Activated CD8-positive, alpha-beta memory T cell treated with anti-CD3 and anti-CD28 coated beads, Interleukin-2, amount 10 ng/mL, durations not matched to agents 7 days and 5 days (primary cell): ENCODE measurements at regions not wholly inside any gene's neighbourhood (a gene's known extent, or its start where the extent isn't known, plus 50 kb on each side); places are given as distances from the start of the nearest gene placed in this dataset.
"Not testable (repeated sequence)": the region's sequence is repeated elsewhere in the genome, so short reads cannot be mapped to it uniquely, and the experiment has no call there.

Source experiments
- ATAC-seq: fragments of 150-1000 bp; cut with Tn5 transposase; one replicate; pipeline ENCODE4 v1.10.0; 2021; ENCODE audit warnings: moderate library complexity
- CTCF ChIA-PET: fragments of 350-600 bp; sonication (Branson Sonifier 250); formaldehyde crosslinking; loops from one replicate; lab custom pipeline; 2021; ENCODE audit warnings: antibody characterized with exemption; lab: Charles Lee
- DNase-seq: peaks from one replicate; pipeline ENCODE4 v3.0.0-alpha.2; 2020
- H3K27ac Mint-ChIP-seq: one replicate; pipeline ENCODE4 v1.8.0; 2021; ENCODE audit warnings: mild to moderate bottlenecking, mixed read lengths
- H3K27me3 Mint-ChIP-seq: one replicate; pipeline ENCODE4 v1.8.0; 2021; ENCODE audit warnings: mixed read lengths
- H3K36me3 Mint-ChIP-seq: one replicate; pipeline ENCODE4 v1.8.0; 2021; ENCODE audit warnings: mild to moderate bottlenecking, mixed read lengths
- H3K4me1 Mint-ChIP-seq: one replicate; pipeline ENCODE4 v1.8.0; 2021; ENCODE audit warnings: mixed read lengths
- H3K4me3 Mint-ChIP-seq: one replicate; pipeline ENCODE4 v1.8.0; 2021; ENCODE audit warnings: mild to moderate bottlenecking, moderate library complexity, mixed read lengths
- H3K9me3 Mint-ChIP-seq: one replicate; pipeline ENCODE4 v1.8.0; 2022; ENCODE audit warnings: low read depth, mixed read lengths

- peaks cover 2% of the 10 kb centered on the region for H3K9me3 Mint-ChIP-seq
- no peaks in the 10 kb centered on the region for H3K4me1 Mint-ChIP-seq
- H3K4me3 Mint-ChIP-seq: no peak overlapping the region
- H3K36me3 Mint-ChIP-seq: no peaks in the 10 kb centered on the region
- CTCF ChIA-PET: no interaction called here
- no peak overlapping the region for H3K27ac Mint-ChIP-seq
- DNase-seq (no peak), ATAC-seq (no peak)
- H3K27me3 Mint-ChIP-seq: no peaks in the 10 kb centered on the region
Measured at GRCh38 chr3:144995856-144996255, 1024.2 kb downstream of the DIPK2A start.

- H3K27me3 Mint-ChIP-seq: no peaks in the 10 kb centered on the region
- CTCF ChIA-PET: no interaction called here
- ATAC-seq: no peak
- H3K36me3 Mint-ChIP-seq: no peaks in the 10 kb centered on the region
- H3K27ac Mint-ChIP-seq: no peak overlapping the region
- H3K9me3 Mint-ChIP-seq: peaks cover 3% of the 10 kb centered on the region
- H3K4me1 Mint-ChIP-seq: no peaks in the 10 kb centered on the region
- H3K4me3 Mint-ChIP-seq: no peak overlapping the region
- DNase-seq: no peak
Measured at GRCh38 chr3:145005427-145005826, 1033.8 kb downstream of the DIPK2A start.

- ATAC-seq (no peak), DNase-seq (no peak)
- Mint-ChIP-seq H3K4me3 (no peak overlapping the region), H3K27me3 (no peaks in the 10 kb centered on the region), H3K9me3 (peaks cover under 1% of the 10 kb centered on the region), H3K36me3 (no peaks in the 10 kb centered on the region), H3K4me1 (no peaks in the 10 kb centered on the region), H3K27ac (no peak overlapping the region)
- CTCF ChIA-PET: no interaction called here
Measured at GRCh38 chr3:145006271-145006670, 1034.6 kb downstream of the DIPK2A start.

- no peaks in the 10 kb centered on the region for H3K27me3 Mint-ChIP-seq
- ATAC-seq (no peak), DNase-seq (no peak)
- no peaks in the 10 kb centered on the region for H3K4me1 Mint-ChIP-seq
- no peaks in the 10 kb centered on the region for H3K36me3 Mint-ChIP-seq
- no peaks in the 10 kb centered on the region for H3K9me3 Mint-ChIP-seq
- H3K4me3 Mint-ChIP-seq: no peak overlapping the region
- H3K27ac Mint-ChIP-seq: no peak overlapping the region
- CTCF ChIA-PET: no interaction called here
Measured at GRCh38 chr3:145013931-145014330, 1042.3 kb downstream of the DIPK2A start.

GRCh38 chr3:145015253-145015652, 1043.6 kb downstream of the DIPK2A start:
- ATAC-seq: no peak
- CTCF ChIA-PET: no interaction called here

GRCh38 chr3:145017959-145018358, 1046.3 kb downstream of the DIPK2A start:
- Mint-ChIP-seq H3K9me3 (peaks cover 4% of the 10 kb centered on the region), H3K27ac (no peak overlapping the region), H3K4me1 (no peaks in the 10 kb centered on the region), H3K27me3 (no peaks in the 10 kb centered on the region), H3K4me3 (no peak overlapping the region), H3K36me3 (no peaks in the 10 kb centered on the region)
- no peak for DNase-seq
- CTCF ChIA-PET: no interaction called here
- no peak for ATAC-seq

More at GRCh38 chr3:145015253-145015652, 1043.6 kb downstream of the DIPK2A start:
- Mint-ChIP-seq H3K36me3 (no peaks in the 10 kb centered on the region), H3K4me3 (no peak overlapping the region), H3K9me3 (no peaks in the 10 kb centered on the region), H3K27me3 (no peaks in the 10 kb centered on the region), H3K27ac (no peak overlapping the region), H3K4me1 (no peaks in the 10 kb centered on the region)
- DNase-seq: no peak

GRCh38 chr3:145022447-145022846, 1050.8 kb downstream of the DIPK2A start:
- Mint-ChIP-seq H3K36me3 (no peaks in the 10 kb centered on the region), H3K9me3 (peaks cover 5% of the 10 kb centered on the region), H3K4me3 (no peak overlapping the region), H3K27me3 (no peaks in the 10 kb centered on the region), H3K4me1 (no peaks in the 10 kb centered on the region), H3K27ac (no peak overlapping the region)
- CTCF ChIA-PET: no interaction called here
- DNase-seq (no peak), ATAC-seq (no peak)

- Mint-ChIP-seq H3K4me1 (no peaks in the 10 kb centered on the region), H3K27ac (no peak overlapping the region), H3K36me3 (no peaks in the 10 kb centered on the region), H3K4me3 (no peak overlapping the region), H3K27me3 (no peaks in the 10 kb centered on the region), H3K9me3 (peaks cover 5% of the 10 kb centered on the region)
- DNase-seq: no peak
- no peak for ATAC-seq
- CTCF ChIA-PET: no interaction called here
Measured at GRCh38 chr3:145024700-145025099, 1053.1 kb downstream of the DIPK2A start.

- H3K9me3 Mint-ChIP-seq, H3K36me3 Mint-ChIP-seq, H3K4me1 Mint-ChIP-seq, CTCF ChIA-PET, DNase-seq, H3K4me3 Mint-ChIP-seq, ATAC-seq, H3K27me3 Mint-ChIP-seq, H3K27ac Mint-ChIP-seq: not testable (repeated sequence)
Measured at GRCh38 chr3:145027186-145027585, 1055.6 kb downstream of the DIPK2A start.

GRCh38 chr3:145032791-145033190, 1061.2 kb downstream of the DIPK2A start:
- ATAC-seq: no peak
- Mint-ChIP-seq H3K27me3 (no peaks in the 10 kb centered on the region), H3K4me1 (no peaks in the 10 kb centered on the region), H3K9me3 (no peaks in the 10 kb centered on the region), H3K27ac (no peak overlapping the region), H3K36me3 (no peaks in the 10 kb centered on the region), H3K4me3 (no peak overlapping the region)
- no peak for DNase-seq
- CTCF ChIA-PET: no interaction called here

GRCh38 chr3:145035682-145036081, 1064.1 kb downstream of the DIPK2A start:
- H3K4me3 Mint-ChIP-seq: no peak overlapping the region
- no peaks in the 10 kb centered on the region for H3K36me3 Mint-ChIP-seq
- DNase-seq (no peak), ATAC-seq (no peak)
- no peak overlapping the region for H3K27ac Mint-ChIP-seq
- CTCF ChIA-PET: no interaction called here
- peaks cover 2% of the 10 kb centered on the region for H3K9me3 Mint-ChIP-seq
- H3K27me3 Mint-ChIP-seq: no peaks in the 10 kb centered on the region
- no peaks in the 10 kb centered on the region for H3K4me1 Mint-ChIP-seq

GRCh38 chr3:145054055-145054454, 1082.4 kb downstream of the DIPK2A start:
- DNase-seq, H3K36me3 Mint-ChIP-seq, ATAC-seq, CTCF ChIA-PET, H3K4me1 Mint-ChIP-seq, H3K27me3 Mint-ChIP-seq, H3K9me3 Mint-ChIP-seq, H3K27ac Mint-ChIP-seq, H3K4me3 Mint-ChIP-seq: not testable (repeated sequence)

- H3K4me1 Mint-ChIP-seq: no peaks in the 10 kb centered on the region
- H3K27ac Mint-ChIP-seq: no peak overlapping the region
- DNase-seq: no peak
- no peaks in the 10 kb centered on the region for H3K9me3 Mint-ChIP-seq
- ATAC-seq: no peak
- H3K36me3 Mint-ChIP-seq: no peaks in the 10 kb centered on the region
- CTCF ChIA-PET: no interaction called here
- no peaks in the 10 kb centered on the region for H3K27me3 Mint-ChIP-seq
- no peak overlapping the region for H3K4me3 Mint-ChIP-seq
Measured at GRCh38 chr3:145055375-145056076, 1083.9 kb downstream of the DIPK2A start.

GRCh38 chr3:145058483-145058882, 1086.9 kb downstream of the DIPK2A start:
- DNase-seq (no peak), ATAC-seq (no peak)
- Mint-ChIP-seq H3K27ac (no peak overlapping the region), H3K9me3 (peaks cover 4% of the 10 kb centered on the region), H3K27me3 (no peaks in the 10 kb centered on the region), H3K4me1 (no peaks in the 10 kb centered on the region), H3K4me3 (no peak overlapping the region), H3K36me3 (no peaks in the 10 kb centered on the region)
- CTCF ChIA-PET: no interaction called here

- CTCF ChIA-PET: no interaction called here
- no peak for DNase-seq
- no peak overlapping the region for H3K27ac Mint-ChIP-seq
Measured at GRCh38 chr3:145063616-145064015, 1092.0 kb downstream of the DIPK2A start.

More at GRCh38 chr3:145063616-145064015, 1092.0 kb downstream of the DIPK2A start:
- Mint-ChIP-seq H3K36me3 (no peaks in the 10 kb centered on the region), H3K4me1 (no peaks in the 10 kb centered on the region), H3K9me3 (peaks cover 4% of the 10 kb centered on the region), H3K27me3 (no peaks in the 10 kb centered on the region), H3K4me3 (no peak overlapping the region)
- ATAC-seq: no peak
